GM18498 (cell line): ENCODE measurements at regions not wholly inside any gene's neighbourhood (a gene's known extent, or its start where the extent isn't known, plus 50 kb on each side); places are given as distances from the start of the nearest gene placed in this dataset.
"Not testable (repeated sequence)": the region's sequence is repeated elsewhere in the genome, so short reads cannot be mapped to it uniquely, and the experiment has no call there.

Experiments
- ATAC-seq: cut with Tn5 transposase; IDR thresholded peaks from one replicate; pipeline ENCODE4 v1.9.1; 2021; ENCODE audit warnings: mild to moderate bottlenecking, moderate library complexity; ENCODE audit not compliant: unreplicated experiment

GRCh38 chr16:29578898-29579297 lies 72.7 kb upstream of the NPIPB12 start:
- ATAC-seq: not testable (repeated sequence)

GRCh38 chr16:29581764-29582163 lies 75.6 kb upstream of the NPIPB12 start:
- ATAC-seq: not testable (repeated sequence)

GRCh38 chr16:29591919-29592318 lies 71.1 kb upstream of the SPN start:
- not testable (repeated sequence) for ATAC-seq

DNA sequence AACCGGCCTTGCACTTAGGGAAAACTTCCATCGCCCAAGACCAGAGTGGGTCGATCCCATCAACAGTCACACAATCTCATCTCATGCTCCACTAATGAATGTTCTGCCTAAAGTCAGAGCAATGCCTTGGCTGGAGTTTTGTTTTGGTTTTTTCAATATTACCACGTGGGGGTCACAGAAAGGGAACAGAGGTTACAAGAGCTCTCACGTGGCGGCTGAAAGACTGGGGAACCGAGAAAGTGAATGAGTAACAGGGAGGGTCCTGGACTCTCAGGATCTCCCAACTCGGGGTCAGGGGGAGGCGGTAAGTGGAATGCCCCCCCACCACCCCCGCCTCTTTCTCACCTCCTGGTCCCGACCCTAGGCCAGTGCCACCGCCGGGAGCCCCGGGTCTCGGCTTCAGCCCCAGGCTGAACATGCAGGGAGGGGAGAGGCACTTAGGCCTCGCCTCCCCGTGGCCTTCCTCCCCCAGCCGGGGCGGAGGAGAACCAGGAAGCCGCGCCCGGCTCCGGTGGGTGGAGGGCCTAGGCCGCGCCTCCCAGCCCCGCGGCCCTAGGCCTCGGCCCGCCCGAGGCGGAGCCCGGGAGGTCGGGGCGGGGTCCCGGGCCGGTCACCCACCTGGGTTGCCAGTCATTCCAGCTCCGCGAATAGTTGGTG lies 68.7 kb upstream of the SPN start:
- peak; percentile 44 for ATAC-seq

DNA sequence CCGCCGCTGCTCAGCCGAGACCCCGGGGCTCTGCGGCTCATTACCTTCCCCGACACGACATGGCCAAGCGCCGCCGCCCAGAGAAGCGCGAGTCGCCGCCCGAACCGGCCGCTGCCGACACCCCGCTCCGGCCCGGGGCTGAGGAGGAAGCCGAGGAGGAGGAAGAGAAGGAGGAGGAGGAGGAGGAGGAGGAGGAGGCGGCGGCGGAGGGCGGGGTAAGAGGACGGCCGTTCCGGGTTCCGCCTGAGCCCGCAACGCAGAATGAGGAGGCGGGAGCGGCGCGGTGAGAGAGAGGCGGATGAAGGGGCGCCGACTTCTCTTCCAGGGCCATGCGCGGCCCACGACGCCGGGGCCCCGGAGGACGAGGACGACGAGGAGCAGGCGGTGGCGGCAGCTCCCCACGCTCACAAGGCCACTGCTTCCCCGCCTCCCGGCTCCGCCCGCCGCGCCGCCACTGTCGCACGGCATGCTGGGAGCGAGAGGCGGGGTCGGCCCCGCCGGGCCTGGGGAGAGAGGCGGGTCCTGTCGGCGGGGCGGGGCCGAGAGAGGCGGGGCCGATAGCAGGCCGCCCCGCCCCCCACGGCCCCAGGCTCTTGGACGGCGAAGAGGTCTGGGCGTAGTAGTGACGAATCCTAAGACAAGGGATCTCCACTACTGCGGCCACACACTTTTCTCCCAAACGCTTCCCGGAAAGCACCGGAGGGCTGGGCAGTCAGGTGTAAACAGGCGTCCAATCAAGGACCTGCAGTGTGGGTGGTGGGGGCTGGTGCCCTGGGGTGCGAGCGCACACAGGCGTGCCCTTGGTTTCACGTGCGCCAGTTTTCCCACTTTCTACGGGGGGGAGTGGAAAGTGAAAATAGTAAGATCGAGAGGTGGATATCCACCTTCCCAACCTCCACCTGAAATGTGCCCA lies 67.9 kb upstream of the SPN start:
- peak; percentile 71 for ATAC-seq

- ATAC-seq: not testable (repeated sequence)
These were observed 66.0 kb upstream of the SPN start for GRCh38 chr16:29597030-29597429.

- peak; percentile 45 for ATAC-seq
These were observed 62.7 kb upstream of the SPN start for GRCh38 chr16:29600111-29601000.

DNA sequence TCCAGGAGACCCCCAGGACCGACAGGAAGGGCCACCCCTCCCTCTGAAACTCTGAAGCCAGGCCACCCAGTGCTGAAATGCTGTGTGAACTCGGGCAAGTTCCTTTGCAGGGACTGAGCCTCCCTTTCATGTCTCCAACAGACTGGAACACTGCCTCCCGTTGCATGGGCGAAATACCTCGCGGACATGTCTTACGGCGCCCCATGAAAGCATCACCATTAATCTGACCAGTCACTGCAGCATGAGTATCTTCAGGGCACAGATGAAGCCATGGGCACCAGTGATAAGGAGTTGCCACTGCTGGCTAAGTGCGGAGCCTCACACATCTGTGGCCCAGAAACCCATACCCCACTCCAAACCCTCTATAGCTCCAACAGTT lies 60.8 kb upstream of the SPN start:
- not testable (repeated sequence) for ATAC-seq

DNA sequence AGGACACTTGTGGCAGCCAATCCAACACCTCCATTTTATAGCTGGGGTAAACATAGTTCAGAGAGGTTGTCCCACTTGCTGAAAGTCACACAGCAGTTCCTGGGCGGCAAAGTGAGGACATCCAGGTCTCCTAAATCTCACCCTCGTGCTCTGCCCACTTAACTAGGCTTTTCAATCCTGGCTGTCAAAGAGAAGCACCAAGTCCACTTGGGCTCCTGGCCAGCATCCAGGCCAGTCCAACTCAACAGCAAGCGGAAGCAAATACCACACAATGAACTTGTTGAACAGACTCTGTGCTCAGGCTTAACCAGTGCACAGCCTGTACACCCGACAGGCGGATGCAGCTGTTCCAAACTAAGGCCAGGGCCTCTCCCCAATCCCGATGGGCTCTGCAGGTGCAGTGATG lies 60.4 kb upstream of the SPN start:
- ATAC-seq: not testable (repeated sequence)

DNA sequence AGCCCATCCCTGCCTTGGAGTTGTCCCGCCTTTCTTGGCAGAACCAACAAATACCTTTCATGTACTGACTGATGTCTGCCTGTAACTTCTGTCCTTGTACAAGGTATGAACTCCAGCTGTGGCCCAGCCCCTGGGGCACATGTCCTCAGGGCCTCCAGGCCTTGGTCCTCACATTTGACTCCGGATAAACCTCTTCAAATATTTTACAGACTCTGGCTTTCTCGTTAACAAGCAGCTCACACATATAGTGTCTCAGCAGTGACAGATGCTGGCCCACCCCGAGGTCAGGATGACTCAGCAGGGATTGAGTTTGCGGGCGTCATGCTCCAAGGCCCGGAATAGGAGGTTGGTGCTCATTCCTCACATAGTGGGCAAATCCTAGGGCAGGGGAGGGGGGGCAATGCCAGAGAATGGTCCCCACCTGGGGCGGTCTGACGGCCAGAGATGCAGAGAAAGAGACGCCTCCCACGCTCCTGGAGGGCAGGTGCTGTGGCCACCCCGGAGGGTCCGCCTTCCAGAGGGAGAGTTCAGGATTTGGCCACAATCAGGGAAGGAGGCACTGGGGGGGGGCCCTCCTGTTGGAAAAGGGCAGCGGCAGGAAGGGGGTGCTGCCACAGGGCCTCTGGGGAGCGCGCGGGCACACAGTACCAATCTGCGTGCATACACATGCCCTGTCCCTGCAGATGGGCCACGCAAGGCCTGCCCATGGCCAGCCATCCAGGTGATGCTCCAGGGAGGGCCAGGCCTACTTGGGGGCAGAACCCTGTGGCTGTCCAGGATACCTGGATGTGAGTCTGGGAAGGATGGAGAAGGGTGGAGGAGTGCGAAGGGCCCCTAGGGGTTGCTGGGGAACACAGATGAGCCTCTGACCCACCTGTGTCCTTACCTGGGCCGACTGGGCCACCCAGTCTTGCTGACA lies 58.2 kb upstream of the SPN start:
- ATAC-seq: not testable (repeated sequence)

DNA sequence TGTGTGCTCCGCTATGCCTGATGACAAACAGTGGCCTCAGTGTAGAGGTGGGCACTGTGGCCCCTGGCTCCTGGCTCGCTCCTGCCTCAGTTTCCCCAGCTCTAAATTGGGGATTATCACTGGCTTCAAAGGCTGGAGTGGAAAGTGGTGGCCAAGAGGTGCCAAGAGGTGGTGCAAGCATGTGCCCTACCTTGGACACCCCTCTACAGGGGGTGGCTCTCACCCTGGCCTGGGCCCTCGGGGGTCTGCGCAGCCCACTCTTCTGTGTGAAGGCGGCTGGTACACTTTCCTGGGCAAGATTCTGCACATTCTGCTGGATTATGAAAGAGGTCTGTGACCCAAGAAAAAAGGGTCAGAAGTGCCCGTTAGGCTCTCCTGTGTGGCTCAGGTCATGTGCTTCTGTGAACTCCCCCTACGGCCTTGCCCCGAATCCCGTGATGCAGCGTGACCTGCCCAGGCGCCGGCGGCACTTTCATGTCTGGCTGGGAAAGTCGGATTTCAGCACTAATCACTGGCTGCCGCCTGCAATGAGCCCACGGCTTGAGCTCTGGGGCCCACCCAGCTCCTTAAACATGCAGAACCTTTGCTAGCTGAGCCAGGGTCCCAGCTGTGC lies 57.3 kb upstream of the SPN start:
- not testable (repeated sequence) for ATAC-seq

DNA sequence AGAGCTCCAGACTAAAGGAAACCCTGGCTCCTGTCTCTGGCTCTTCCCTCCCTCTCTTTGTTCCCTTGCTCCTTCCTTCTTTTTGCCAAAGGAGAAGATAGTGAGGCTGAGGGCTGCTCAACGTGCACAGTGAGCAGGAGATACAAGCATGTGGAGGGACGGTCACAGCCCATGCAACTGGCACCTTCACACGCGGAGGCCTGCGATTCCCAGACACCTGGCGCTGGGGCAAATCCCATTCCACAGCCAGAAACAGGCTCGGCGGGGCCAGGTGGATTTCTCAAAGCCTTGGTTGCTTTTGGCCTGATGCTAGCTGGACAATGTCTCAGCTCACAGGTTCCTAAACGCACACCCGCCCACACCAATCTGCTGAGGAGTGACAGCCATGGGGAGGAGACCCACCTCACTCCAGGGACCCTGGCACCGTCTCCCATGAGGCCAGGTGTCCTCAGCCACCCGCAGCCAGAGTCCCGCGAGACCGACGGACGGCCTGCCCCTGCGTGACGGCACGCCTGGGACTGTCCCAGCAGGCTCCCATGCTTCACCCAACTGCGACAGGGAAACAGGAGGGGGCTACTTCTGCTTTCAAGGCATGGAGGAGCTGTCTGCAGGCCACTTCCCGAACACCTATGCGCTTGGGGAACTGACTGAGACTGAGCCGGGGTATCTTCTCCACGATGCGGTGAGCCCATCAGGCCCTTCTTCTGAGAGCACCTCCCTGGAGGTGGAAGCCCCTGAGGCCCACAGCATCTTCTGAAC lies 56.2 kb upstream of the SPN start:
- ATAC-seq: not testable (repeated sequence)

- not testable (repeated sequence) for ATAC-seq
These were observed 55.6 kb upstream of the SPN start for GRCh38 chr16:29607428-29607823.

DNA sequence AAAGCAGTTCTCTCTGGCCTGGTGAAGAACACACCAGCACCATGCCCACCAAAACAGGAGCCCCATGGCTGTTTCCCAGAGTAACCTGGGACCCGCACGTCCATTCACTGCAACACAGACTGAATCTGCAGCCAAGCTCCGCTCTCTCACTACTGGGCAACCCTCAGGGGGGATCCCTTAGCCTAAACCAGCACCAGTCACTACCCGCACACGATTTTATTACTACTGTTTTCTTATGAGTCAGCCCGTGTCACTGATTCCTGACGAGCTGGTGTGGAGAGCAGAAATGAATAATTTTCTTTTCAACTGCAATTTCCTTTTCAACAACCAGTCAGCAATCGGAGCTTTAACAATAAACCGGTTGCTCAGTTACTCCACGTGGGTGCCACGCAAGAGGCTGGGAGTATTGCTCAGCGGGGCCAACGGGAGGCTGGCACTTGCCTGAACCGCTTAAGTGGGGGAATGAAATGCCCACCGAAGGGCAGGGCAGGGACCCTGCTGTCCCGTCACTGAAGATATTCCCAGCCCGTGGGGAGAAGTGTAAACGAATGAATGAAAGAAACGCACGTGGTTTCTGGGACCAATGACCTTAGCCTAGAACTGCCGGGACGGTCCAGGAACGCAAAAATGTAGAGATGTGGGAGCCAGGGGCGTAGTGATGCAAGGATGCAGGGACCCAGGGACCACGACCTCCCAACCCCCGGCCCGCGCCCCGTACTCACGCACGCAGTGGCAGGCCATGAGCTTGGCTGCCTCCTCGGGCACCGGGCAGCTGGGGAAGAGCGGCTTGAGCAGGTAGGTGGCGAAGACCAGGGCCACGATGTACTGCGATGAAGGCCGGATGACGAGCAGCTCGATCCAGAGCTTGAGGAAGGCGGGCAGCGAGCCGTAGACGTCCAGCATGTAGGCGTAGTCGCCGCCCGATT lies 50.4 kb upstream of the SPN start:
- peak; percentile 43 for ATAC-seq
